Stimulated activated CD4-positive, alpha-beta T cell treated with anti-CD3 and anti-CD28 coated beads, Interleukin-15, amount 100 ng/mL, for 48 hours (primary cell): ENCODE measurements at regions not wholly inside any gene's neighbourhood (a gene's known extent, or its start where the extent isn't known, plus 50 kb on each side); places are given as distances from the start of the nearest gene placed in this dataset.
"Not testable (repeated sequence)": the region's sequence is repeated elsewhere in the genome, so short reads cannot be mapped to it uniquely, and the experiment has no call there.

Experiments
- DNase-seq, 2 donors: peaks; one replicate each; pipeline ENCODE4 v3.0.0-alpha.2; 2020; ENCODE audit warnings: low read depth in 2 of 2

DNA sequence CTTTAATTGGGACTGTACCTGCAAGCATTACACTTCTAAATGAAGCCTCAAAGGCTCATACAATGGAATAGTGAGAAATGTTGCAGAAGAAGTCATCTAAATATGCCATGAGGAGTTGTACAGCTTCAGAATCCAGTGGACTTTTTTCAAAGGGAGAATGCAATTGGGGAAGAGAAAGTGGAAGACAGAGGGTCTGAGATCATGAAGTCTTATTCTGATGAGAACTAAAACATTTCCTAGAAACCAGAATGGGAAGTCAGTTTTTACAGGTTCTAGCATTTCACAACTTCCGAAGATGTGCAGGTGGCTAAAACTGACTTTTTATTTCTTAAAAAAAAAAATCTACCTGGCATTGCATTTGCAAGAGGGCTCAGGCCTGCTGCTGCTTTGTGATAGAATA lies 424.4 kb upstream of the RUNX1 start:
- DNase-seq, result no peak

DNA sequence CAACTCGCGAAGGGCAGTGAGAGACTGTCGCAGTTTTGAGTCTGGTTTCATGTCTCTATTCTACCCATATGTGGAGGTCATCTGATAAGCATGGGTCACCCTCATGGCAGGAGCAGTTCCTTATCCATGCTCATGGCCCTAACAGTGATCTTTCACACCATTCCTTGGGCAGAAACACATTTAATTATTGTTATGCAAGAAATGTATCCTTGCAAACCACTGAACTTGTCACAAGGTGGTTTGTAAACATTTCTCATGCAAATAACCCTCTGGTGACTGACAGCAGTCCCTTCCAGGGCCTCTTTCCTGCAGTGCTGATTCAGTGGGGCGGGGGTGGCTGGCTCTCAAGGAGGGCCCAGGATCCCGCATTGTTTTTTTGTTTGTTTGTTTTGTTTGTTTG lies 421.4 kb upstream of the RUNX1 start:
- DNase-seq, result no peak

- DNase-seq, result no peak
Observed at GRCh38 chr21:35469498-35469897, 420.4 kb upstream of the RUNX1 start.

DNA sequence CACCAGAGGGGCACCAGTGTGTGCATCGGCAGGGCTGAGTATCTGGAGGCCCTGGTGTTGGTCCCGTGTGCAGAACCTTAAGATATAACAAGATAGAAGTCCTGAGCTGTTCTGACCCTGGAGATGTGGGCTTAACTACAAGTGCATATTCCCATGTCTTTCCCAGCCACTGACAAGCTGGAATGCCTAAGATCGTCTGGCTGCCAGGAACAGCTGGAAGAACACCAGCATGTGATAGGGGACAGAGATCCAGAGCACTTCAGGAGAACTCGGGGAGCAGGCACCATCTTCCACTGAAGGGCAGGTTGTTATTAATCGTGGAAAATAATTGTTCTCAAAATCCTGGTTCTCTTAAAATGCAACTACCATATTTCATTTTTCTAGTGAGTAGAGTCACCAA lies 419.9 kb upstream of the RUNX1 start:
- DNase-seq, result no peak

- DNase-seq, result no peak
Observed at GRCh38 chr21:35467566-35467965, 418.5 kb upstream of the RUNX1 start.

GRCh38 chr21:35466681-35467080 lies 417.6 kb upstream of the RUNX1 start:
- DNase-seq, result not testable (repeated sequence)

DNA sequence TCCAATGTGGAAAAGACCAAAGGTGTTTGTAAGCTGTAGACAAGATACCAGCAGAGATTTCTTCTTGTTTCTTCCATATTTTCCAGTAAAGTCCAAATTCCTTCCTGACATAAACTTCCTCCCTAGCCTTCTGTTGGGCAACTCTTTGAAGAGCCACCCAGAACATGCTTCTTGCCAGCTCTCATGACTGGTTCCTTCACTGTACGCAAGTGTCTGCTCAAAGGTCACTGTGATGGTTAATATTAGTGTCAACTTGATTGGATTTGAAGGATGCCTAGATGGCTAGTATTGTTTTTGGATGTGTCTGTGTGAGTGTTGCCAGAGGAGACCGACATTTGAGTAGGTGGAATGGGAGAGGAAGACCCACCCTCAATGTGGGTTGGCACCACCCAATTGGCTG lies 416.6 kb upstream of the RUNX1 start:
- no peak for DNase-seq

DNA sequence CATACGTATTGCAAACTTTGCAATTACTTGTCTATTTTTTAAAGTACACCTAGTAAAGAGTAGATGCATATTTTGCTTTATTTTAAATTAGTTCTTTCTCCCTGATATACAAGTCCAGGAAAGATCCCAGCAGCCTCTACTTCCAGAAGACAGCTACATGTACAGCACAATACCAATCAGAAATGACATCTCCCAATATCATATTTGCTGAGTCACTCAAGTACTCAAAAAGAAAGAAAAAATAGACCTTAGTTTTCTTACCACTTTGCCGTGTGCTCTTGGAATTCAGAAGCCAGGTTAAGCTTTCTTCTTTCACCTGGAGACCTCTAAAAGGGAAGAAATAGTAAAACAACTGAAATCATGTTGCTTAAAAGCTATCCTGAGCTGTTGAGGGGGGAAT lies 412.6 kb upstream of the RUNX1 start:
- DNase-seq, result no peak

DNA sequence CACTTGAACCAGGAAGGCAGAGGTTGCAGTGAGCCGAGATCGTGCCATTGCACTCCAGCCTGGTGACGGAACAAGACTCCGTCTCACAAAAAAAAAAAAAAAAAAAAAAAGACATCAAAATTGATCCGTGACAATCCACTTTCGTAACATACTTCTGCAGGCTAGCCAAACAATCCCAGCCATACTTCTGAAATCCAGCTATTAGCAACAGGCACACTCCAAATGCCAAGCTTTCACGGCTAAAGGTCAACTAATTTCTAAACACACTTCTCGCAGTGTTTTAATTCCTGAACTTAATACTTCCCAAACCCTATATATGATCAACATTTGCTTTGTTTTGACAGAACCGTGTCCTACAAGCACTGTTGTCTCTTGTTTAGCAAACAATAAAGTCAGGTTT lies 411.3 kb upstream of the RUNX1 start:
- no peak for DNase-seq

GRCh38 chr21:35458405-35458804 lies 409.3 kb upstream of the RUNX1 start:
- no peak for DNase-seq

GRCh38 chr21:35457097-35457804 lies 408.1 kb upstream of the RUNX1 start:
- DNase-seq, result no peak

DNA sequence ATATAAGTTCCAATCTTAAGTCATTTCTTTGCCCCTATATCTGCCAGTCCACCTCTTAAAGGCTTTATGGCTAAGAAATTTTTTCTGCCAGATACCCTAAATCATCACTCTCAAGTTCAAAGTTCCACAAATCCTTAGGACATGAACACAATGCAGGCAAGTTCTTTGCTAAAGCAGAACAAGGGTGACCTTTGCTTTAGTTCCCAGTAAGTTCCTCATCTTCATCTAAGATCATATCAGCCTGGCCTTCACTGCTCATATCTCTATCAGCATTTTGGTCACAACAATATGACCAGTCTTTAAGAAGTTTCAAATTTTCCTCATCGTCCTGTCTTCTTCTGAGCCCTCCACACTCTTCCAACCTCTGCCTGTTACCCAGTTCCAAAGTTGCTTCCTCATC lies 402.2 kb upstream of the RUNX1 start:
- DNase-seq, result no peak

GRCh38 chr21:35450830-35451229 lies 401.7 kb upstream of the RUNX1 start:
- no peak for DNase-seq

GRCh38 chr21:35449846-35450245 lies 400.7 kb upstream of the RUNX1 start:
- no peak for DNase-seq

- DNase-seq, result no peak
Observed at GRCh38 chr21:35448876-35449599, 399.9 kb upstream of the RUNX1 start.

DNA sequence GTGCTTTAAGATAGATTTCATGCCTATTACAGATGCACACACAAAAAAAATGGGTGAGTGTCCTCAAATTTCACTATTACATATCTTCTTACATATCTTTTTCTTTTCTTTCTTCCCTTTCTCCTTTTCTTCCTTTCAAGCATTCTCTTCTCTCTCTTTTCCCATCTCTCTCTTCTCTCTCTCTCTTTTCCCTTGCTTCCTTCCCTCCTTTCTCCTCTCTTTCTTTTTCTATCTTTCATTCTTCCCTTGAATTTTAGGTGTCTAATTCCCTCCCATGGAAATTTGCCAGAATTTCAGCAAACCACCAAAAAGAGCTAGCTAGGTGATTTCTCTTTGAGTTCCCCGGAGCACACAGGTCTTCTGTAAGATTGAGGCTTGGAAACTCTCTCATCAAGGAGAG lies 395.3 kb upstream of the RUNX1 start:
- DNase-seq, result no peak

DNA sequence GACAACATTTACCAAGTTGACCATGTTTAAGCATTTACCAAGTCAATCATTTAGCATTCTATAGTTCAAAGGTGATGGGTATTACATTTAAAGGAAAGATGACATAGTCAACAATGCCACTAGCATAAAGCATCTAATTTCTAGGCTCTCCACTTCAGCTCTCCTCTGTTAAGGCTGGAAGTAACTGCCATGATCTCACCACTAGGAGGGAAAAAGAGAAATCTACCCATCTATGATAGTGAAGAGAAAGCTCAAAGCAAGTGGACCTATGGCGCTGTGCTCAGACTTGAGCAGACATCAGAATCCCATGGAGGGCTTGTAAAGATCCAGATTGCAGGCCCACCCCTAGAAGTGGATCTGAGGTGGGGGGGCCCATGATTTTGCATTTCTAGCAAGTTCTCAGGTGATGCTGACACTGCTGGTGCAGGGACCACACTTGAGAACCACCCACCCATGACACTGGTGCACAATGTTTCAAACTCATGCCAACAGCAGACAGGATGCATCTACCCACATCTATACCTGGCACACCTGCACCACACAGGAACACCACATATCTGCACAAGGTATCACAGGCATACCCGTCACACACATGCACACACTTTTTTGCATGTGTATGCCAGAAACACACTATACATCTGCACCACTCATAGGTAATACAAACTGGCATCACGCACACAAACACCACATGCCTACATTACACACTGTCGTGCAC lies 392.9 kb upstream of the RUNX1 start:
- no peak for DNase-seq

- DNase-seq, result peak in 1 of 2 donors; percentile 3
Observed at GRCh38 chr21:35438643-35439404, 389.7 kb upstream of the RUNX1 start.

DNA sequence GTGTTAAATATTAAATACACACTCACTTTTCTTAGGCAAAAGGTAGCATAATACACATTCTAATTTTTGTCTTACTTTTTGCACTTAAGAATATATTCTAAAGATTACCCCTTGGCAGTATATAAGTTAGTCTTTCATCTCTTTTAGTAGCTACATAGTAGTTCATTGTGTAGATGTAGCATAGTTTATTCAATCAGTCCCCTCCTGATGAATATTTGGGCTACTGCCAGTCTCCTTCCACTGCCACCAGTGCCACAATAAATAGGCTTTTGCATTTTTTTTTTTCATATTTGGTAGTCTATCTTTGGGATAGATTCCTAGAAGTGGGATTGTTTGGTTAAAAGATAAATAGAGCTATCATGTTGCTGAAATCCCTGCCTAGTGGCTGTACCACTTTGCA lies 388.8 kb upstream of the RUNX1 start:
- no peak for DNase-seq

GRCh38 chr21:35436899-35437298 lies 387.8 kb upstream of the RUNX1 start:
- DNase-seq, result no peak

GRCh38 chr21:35432601-35433000 lies 383.5 kb upstream of the RUNX1 start:
- DNase-seq, result not testable (repeated sequence)

GRCh38 chr21:35430260-35430659 lies 381.2 kb upstream of the RUNX1 start:
- no peak for DNase-seq
